ENCODE measurements at regions not wholly inside any gene's neighbourhood (a gene's known extent, or its start where the extent isn't known, plus 50 kb on each side); places are given as distances from the start of the nearest gene placed in this dataset.

- peak in 1 of 2 experiments; percentile 21 for DNase-seq
- H3K4me2 ChIP-seq: no peak overlapping the region
- H3F3A ChIP-seq (ENCODE audit: insufficient read depth, low read depth): no peaks in the 10 kb centered on the region
- TF ChIP-seq EZH2 (IDR thresholded peaks at IDR 0.05; ENCODE audit: low read depth): no peak
- TF ChIP-seq, protein P1, sequence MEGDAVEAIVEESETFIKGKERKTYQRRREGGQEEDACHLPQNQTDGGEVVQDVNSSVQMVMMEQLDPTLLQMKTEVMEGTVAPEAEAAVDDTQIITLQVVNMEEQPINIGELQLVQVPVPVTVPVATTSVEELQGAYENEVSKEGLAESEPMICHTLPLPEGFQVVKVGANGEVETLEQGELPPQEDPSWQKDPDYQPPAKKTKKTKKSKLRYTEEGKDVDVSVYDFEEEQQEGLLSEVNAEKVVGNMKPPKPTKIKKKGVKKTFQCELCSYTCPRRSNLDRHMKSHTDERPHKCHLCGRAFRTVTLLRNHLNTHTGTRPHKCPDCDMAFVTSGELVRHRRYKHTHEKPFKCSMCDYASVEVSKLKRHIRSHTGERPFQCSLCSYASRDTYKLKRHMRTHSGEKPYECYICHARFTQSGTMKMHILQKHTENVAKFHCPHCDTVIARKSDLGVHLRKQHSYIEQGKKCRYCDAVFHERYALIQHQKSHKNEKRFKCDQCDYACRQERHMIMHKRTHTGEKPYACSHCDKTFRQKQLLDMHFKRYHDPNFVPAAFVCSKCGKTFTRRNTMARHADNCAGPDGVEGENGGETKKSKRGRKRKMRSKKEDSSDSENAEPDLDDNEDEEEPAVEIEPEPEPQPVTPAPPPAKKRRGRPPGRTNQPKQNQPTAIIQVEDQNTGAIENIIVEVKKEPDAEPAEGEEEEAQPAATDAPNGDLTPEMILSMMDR (conservative IDR thresholded peaks at IDR 0.05): no peak
- H3K9me2 ChIP-seq (ENCODE audit: insufficient read depth): no peaks in the 10 kb centered on the region
- ChIA-PET CTCF (no interaction called here), POLR2A (ENCODE audit: unreplicated experiment) (no interaction called here)
- no peak overlapping the region for H3K4me3 ChIP-seq
- H3K9me3 ChIP-seq (ENCODE audit: insufficient read depth, low read depth): no peaks in the 10 kb centered on the region
- no peaks in the 10 kb centered on the region for H3K36me3 ChIP-seq (ENCODE audit: low read depth)
- no TSS peak for BruUV-seq (replicated peaks)
- H2AFZ ChIP-seq: no peak overlapping the region
- no peak overlapping the region for H3K27ac ChIP-seq
- H3K27me3 ChIP-seq (ENCODE audit: insufficient read depth, low read depth): no peaks in the 10 kb centered on the region
- no peaks in the 10 kb centered on the region for H3K79me2 ChIP-seq (ENCODE audit: low read depth)
- no peaks in the 10 kb centered on the region for H4K20me1 ChIP-seq (ENCODE audit: insufficient read depth)
- H3K4me1 ChIP-seq (replicated peaks; ENCODE audit: insufficient read depth): no peaks in the 10 kb centered on the region
- intact Hi-C loops (cut with micrococcal nuclease; ENCODE audit: unreplicated experiment): no loop called here
Observed at GRCh38 chr5:44028226-44028625, 361.0 kb downstream of the FGF10 start.

DNA sequence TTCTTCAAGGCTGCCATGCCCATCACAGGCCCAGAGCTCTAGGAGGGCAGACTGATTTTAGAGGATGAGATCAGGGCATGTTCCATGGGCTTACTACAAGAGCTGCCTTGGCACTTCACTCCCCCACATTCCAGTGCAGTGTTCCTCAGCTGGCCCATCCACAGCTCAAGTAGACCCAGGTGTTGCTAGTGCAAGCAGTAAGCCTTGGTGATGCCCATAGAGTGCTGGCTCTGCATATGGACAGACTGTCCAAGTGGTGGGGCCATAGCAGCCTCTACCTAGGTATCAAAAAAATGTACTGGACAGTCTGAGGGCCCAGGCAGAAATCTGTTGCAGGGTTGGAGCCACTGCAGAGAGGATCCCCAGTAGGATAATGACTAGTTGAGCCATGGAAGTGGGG is 366.6 kb downstream of the FGF10 start:
- peak in 1 of 2 experiments; percentile 28 for DNase-seq
- Histone ChIP-seq H2AFZ (no peak overlapping the region), H3K27ac (no peak overlapping the region)

DNA sequence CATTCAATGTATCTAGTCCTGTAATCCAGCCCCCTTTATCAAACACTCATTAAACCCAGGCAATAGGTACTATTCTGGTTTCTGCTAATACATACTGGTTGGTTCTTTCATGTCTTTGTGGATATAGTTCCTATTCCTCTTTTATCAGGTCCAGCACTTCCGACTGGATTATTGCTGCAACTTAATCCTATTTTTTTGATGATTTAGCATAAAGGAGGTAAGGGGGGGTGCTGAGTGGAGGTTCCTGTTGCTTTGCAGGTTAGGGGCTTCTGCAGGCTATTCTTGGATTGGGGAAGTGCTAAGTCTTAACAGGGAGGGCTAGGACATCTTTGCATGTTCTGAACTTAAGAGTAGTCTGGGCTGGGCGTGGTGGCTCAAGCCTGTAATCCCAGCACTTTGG is 377.7 kb downstream of the FGF10 start:
- TF ChIP-seq EZH2 (IDR thresholded peaks at IDR 0.05; ENCODE audit: low read depth): no peak
- TF ChIP-seq, protein P1 (conservative IDR thresholded peaks at IDR 0.05): no peak
- no peak overlapping the region for H2AFZ ChIP-seq
- no peaks in the 10 kb centered on the region for H4K20me1 ChIP-seq (ENCODE audit: insufficient read depth)
- no peaks in the 10 kb centered on the region for H3K9me2 ChIP-seq (ENCODE audit: insufficient read depth)
- intact Hi-C loops (cut with micrococcal nuclease; ENCODE audit: unreplicated experiment): no loop called here
- no peak overlapping the region for H3K4me3 ChIP-seq
- no peaks in the 10 kb centered on the region for H3K9me3 ChIP-seq (ENCODE audit: insufficient read depth, low read depth)
- no peak overlapping the region for H3K27ac ChIP-seq
- no peak overlapping the region for H3K4me2 ChIP-seq
- ChIA-PET POLR2A (ENCODE audit: unreplicated experiment) (no interaction called here), CTCF (no interaction called here)
- H3K4me1 ChIP-seq (replicated peaks; ENCODE audit: insufficient read depth): no peaks in the 10 kb centered on the region
- H3K27me3 ChIP-seq (ENCODE audit: insufficient read depth, low read depth): no peaks in the 10 kb centered on the region
- no peaks in the 10 kb centered on the region for H3K79me2 ChIP-seq (ENCODE audit: low read depth)
- H3F3A ChIP-seq (ENCODE audit: insufficient read depth, low read depth): no peaks in the 10 kb centered on the region
- H3K36me3 ChIP-seq (ENCODE audit: low read depth): no peaks in the 10 kb centered on the region
- DNase-seq: no peak
- BruUV-seq (replicated peaks): no TSS peak

More for the DNA sequence above, 366.6 kb downstream of the FGF10 start:
- no peaks in the 10 kb centered on the region for H4K20me1 ChIP-seq (ENCODE audit: insufficient read depth)
- POLR2A ChIA-PET (ENCODE audit: unreplicated experiment): no interaction called here
- intact Hi-C loops (cut with micrococcal nuclease; ENCODE audit: unreplicated experiment): no loop called here
- CTCF ChIA-PET: no interaction called here
- H3K4me2 ChIP-seq: no peak overlapping the region
- no peaks in the 10 kb centered on the region for H3F3A ChIP-seq (ENCODE audit: insufficient read depth, low read depth)
- BruUV-seq (replicated peaks): no TSS peak
- no peaks in the 10 kb centered on the region for H3K4me1 ChIP-seq (replicated peaks; ENCODE audit: insufficient read depth)
- H3K9me3 ChIP-seq (ENCODE audit: insufficient read depth, low read depth): no peaks in the 10 kb centered on the region
- no peak overlapping the region for H3K4me3 ChIP-seq
- H3K9me2 ChIP-seq (ENCODE audit: insufficient read depth): no peaks in the 10 kb centered on the region
- H3K36me3 ChIP-seq (ENCODE audit: low read depth): no peaks in the 10 kb centered on the region
- no peak for TF ChIP-seq EZH2 (IDR thresholded peaks at IDR 0.05; ENCODE audit: low read depth)
- TF ChIP-seq, protein P1 (conservative IDR thresholded peaks at IDR 0.05): no peak
- H3K79me2 ChIP-seq (ENCODE audit: low read depth): no peaks in the 10 kb centered on the region
- no peaks in the 10 kb centered on the region for H3K27me3 ChIP-seq (ENCODE audit: insufficient read depth, low read depth)

All from PC-9 (cell line).